Activated gamma-delta T cell treated with anti-CD3 and anti-CD28 coated beads, Interleukin-2, amount 50 U/mL, for 16 hours (primary cell): ENCODE measurements at regions not wholly inside any gene's neighbourhood (a gene's known extent, or its start where the extent isn't known, plus 50 kb on each side); places are given as distances from the start of the nearest gene placed in this dataset.
"Not testable (repeated sequence)": the region's sequence is repeated elsewhere in the genome, so short reads cannot be mapped to it uniquely, and the experiment has no call there.

Experiments used
- DNase-seq: peaks from one replicate; pipeline ENCODE4 v3.0.0-alpha.2; 2020; ENCODE audit warnings: low read depth

GRCh38 chr2:111533557-111534247 lies 350.3 kb downstream of the ANAPC1 start:
- DNase-seq: not testable (repeated sequence)

- DNase-seq: no peak
These were observed 349.1 kb downstream of the ANAPC1 start for GRCh38 chr2:111534910-111535352.

- DNase-seq: no peak
These were observed 348.6 kb downstream of the ANAPC1 start for GRCh38 chr2:111535404-111535803.

GRCh38 chr2:111537078-111537655 lies 346.8 kb downstream of the ANAPC1 start:
- no peak for DNase-seq

GRCh38 chr2:111539991-111540390 lies 344.0 kb downstream of the ANAPC1 start:
- not testable (repeated sequence) for DNase-seq

- DNase-seq: not testable (repeated sequence)
These were observed 341.7 kb downstream of the ANAPC1 start for GRCh38 chr2:111542120-111542774.

- DNase-seq: not testable (repeated sequence)
These were observed 340.0 kb downstream of the ANAPC1 start for GRCh38 chr2:111544006-111544405.

GRCh38 chr2:111545723-111546431 lies 338.1 kb downstream of the ANAPC1 start:
- DNase-seq: not testable (repeated sequence)

- DNase-seq: not testable (repeated sequence)
These were observed 337.4 kb downstream of the ANAPC1 start for GRCh38 chr2:111546578-111546977.

- DNase-seq: not testable (repeated sequence)
These were observed 334.8 kb downstream of the ANAPC1 start for GRCh38 chr2:111549174-111549573.

- not testable (repeated sequence) for DNase-seq
These were observed 332.6 kb downstream of the ANAPC1 start for GRCh38 chr2:111551428-111551827.

- not testable (repeated sequence) for DNase-seq
These were observed 331.4 kb downstream of the ANAPC1 start for GRCh38 chr2:111552625-111553024.

- DNase-seq: not testable (repeated sequence)
These were observed 324.7 kb downstream of the ANAPC1 start for GRCh38 chr2:111559301-111559700.

GRCh38 chr2:111559814-111560213 lies 324.2 kb downstream of the ANAPC1 start:
- not testable (repeated sequence) for DNase-seq

GRCh38 chr2:111566068-111566467 lies 317.9 kb downstream of the ANAPC1 start:
- not testable (repeated sequence) for DNase-seq

GRCh38 chr2:111567233-111567632 lies 316.8 kb downstream of the ANAPC1 start:
- DNase-seq: not testable (repeated sequence)

- DNase-seq: not testable (repeated sequence)
These were observed 314.4 kb downstream of the ANAPC1 start for GRCh38 chr2:111569356-111570199.

GRCh38 chr2:111570300-111571114 lies 313.5 kb downstream of the ANAPC1 start:
- DNase-seq: not testable (repeated sequence)

GRCh38 chr2:111574803-111575202 lies 309.2 kb downstream of the ANAPC1 start:
- not testable (repeated sequence) for DNase-seq

GRCh38 chr2:111577154-111577885 lies 306.7 kb downstream of the ANAPC1 start:
- DNase-seq: not testable (repeated sequence)
